Gastrocnemius medialis (tissue), 4 donors: ENCODE measurements at regions not wholly inside any gene's neighbourhood (a gene's known extent, or its start where the extent isn't known, plus 50 kb on each side); places are given as distances from the start of the nearest gene placed in this dataset.

ENCODE experiments used
- ATAC-seq, 2 donors: fragments of 150-250 bp; one replicate each; pipeline ENCODE4 v1.9.1; 2016
- DNase-seq, 2 donors: peaks; one replicate each; pipeline ENCODE4 v3.0.0-alpha.2; 2019
- H3K27ac ChIP-seq, 4 donors: fragments of 200-600 bp; sonication (generic); 1 replicate in 1 of 4; 2 replicates in 3 of 4; pipeline ENCODE4 v1.5.1; 2016 to 2018; ENCODE audit warnings: mild to moderate bottlenecking in 2 of 4, moderate library complexity in 1 of 4
- H3K27me3 ChIP-seq, 3 donors: fragments of 200-600 bp; sonication (generic) in 2 of 3; 1 replicate in 1 of 3; 2 replicates in 2 of 3; pipeline versions ENCODE4 v1.5.1 to v1.6.0; 2016 to 2019; ENCODE audit warnings: mild to moderate bottlenecking in 1 of 3, moderate library complexity in 1 of 3
- H3K36me3 ChIP-seq, 2 donors: fragments of 200-600 bp; sonication (generic) in 1 of 2; one replicate each; pipeline ENCODE4 v1.5.1; 2017 to 2018
- H3K4me1 ChIP-seq, 2 donors: fragments of 200-600 bp; sonication (generic) in 1 of 2; one replicate each; pipeline ENCODE4 v1.5.1; 2016 to 2017; ENCODE audit warnings: mild to moderate bottlenecking in 2 of 2
- H3K4me3 ChIP-seq, 4 donors: fragments of 200-600 bp; sonication (generic) in 3 of 4; 1 replicate in 1 of 4; 2 replicates in 3 of 4; pipeline ENCODE4 v1.5.1; 2016 to 2019; ENCODE audit warnings: mild to moderate bottlenecking in 2 of 4
- H3K9me3 ChIP-seq, 3 donors: fragments of 200-600 bp; sonication (generic) in 2 of 3; 1 replicate in 1 of 3; 2 replicates in 2 of 3; pipeline ENCODE4 v1.5.1; 2016 to 2019
- CTCF ChIP-seq, 5 experiments: fragments of 450-650 bp in 3 of 5; fragments of 200-600 bp in 2 of 5; sonication (generic) in 2 of 5; IDR thresholded peaks in 4 of 5; conservative IDR thresholded peaks in 1 of 5; 1 replicate in 4 of 5; 2 replicates in 1 of 5; pipeline ENCODE4 v1.5.1; 2016 to 2019; ENCODE audit warnings: antibody characterized with exemption in 5 of 5, mild to moderate bottlenecking in 3 of 5, moderate library complexity in 3 of 5
- POLR2A ChIP-seq, 2 donors: fragments of 450-650 bp; IDR thresholded peaks; one replicate each; pipeline ENCODE4 v1.6.1; 2017; ENCODE audit warnings: antibody characterized with exemption in 2 of 2, mild to moderate bottlenecking in 2 of 2, moderate library complexity in 2 of 2
- in situ Hi-C, 4 donors: fragments of 200-750 bp; cut with MboI; loops; one replicate each; pipeline versions ENCODE4 v1.15.0 to v1.8.0; 2017; ENCODE audit warnings: low sequenced_read_pairs in 4 of 4
- intact Hi-C: fragments of 100-400 bp; cut with DNase I; formaldehyde crosslinking; loops from one replicate; pipeline ENCODE4 v1.15.1; 2023; ENCODE audit warnings: low total_unique reads

- in situ Hi-C loops, result no loop called here
- H3K27me3 ChIP-seq, result no peaks in the 10 kb centered on the region
- intact Hi-C loops, result no loop called here
- no peak for DNase-seq
- H3K4me1 ChIP-seq, result no peaks in the 10 kb centered on the region
- H3K4me3 ChIP-seq, result no peak overlapping the region
- ATAC-seq, result no peak
- TF ChIP-seq POLR2A (IDR thresholded peaks at IDR 0.05), result no peak
- TF ChIP-seq CTCF (IDR thresholded peaks at IDR 0.05 in 4 of 5, conservative IDR thresholded peaks at IDR 0.05 in 1 of 5), result no peak
- no peaks in the 10 kb centered on the region for H3K36me3 ChIP-seq
- no peak overlapping the region for H3K27ac ChIP-seq
- no peaks in the 10 kb centered on the region for H3K9me3 ChIP-seq
Measured at GRCh38 chr2:12094134-12094533, 347.7 kb downstream of the LPIN1 start.

GRCh38 chr2:12096051-12096787 lies 349.8 kb downstream of the LPIN1 start:
- in situ Hi-C loops, result no loop called here
- H3K9me3 ChIP-seq, result no peaks in the 10 kb centered on the region
- no peak overlapping the region for H3K27ac ChIP-seq
- intact Hi-C loops, result no loop called here
- DNase-seq (no peak), ATAC-seq (no peak)
- TF ChIP-seq CTCF (IDR thresholded peaks at IDR 0.05 in 4 of 5, conservative IDR thresholded peaks at IDR 0.05 in 1 of 5) (no peak), POLR2A (IDR thresholded peaks at IDR 0.05) (no peak)
- no peaks in the 10 kb centered on the region for H3K27me3 ChIP-seq
- H3K4me1 ChIP-seq, result no peaks in the 10 kb centered on the region
- H3K4me3 ChIP-seq, result no peak overlapping the region
- no peaks in the 10 kb centered on the region for H3K36me3 ChIP-seq

- no peaks in the 10 kb centered on the region for H3K36me3 ChIP-seq
- H3K4me3 ChIP-seq, result no peak overlapping the region
- in situ Hi-C loops, result no loop called here
- no peak for TF ChIP-seq CTCF (IDR thresholded peaks at IDR 0.05 in 4 of 5, conservative IDR thresholded peaks at IDR 0.05 in 1 of 5)
- no peak for TF ChIP-seq POLR2A (IDR thresholded peaks at IDR 0.05)
- DNase-seq (no peak), ATAC-seq (no peak)
- H3K9me3 ChIP-seq, result no peaks in the 10 kb centered on the region
- intact Hi-C loops, result no loop called here
- H3K4me1 ChIP-seq, result no peaks in the 10 kb centered on the region
- no peak overlapping the region for H3K27ac ChIP-seq
- no peaks in the 10 kb centered on the region for H3K27me3 ChIP-seq
Measured at GRCh38 chr2:12096788-12097449, 350.5 kb downstream of the LPIN1 start.

- H3K9me3 ChIP-seq, result no peaks in the 10 kb centered on the region
- no peak for TF ChIP-seq POLR2A (IDR thresholded peaks at IDR 0.05)
- TF ChIP-seq CTCF (IDR thresholded peaks at IDR 0.05 in 4 of 5, conservative IDR thresholded peaks at IDR 0.05 in 1 of 5), result no peak
- H3K36me3 ChIP-seq, result no peaks in the 10 kb centered on the region
- H3K4me3 ChIP-seq, result no peak overlapping the region
- H3K27ac ChIP-seq, result no peak overlapping the region
- H3K4me1 ChIP-seq, result no peaks in the 10 kb centered on the region
- H3K27me3 ChIP-seq, result no peaks in the 10 kb centered on the region
- ATAC-seq (no peak), DNase-seq (no peak)
- intact Hi-C loops, result no loop called here
- in situ Hi-C loops, result no loop called here
Measured at GRCh38 chr2:12097859-12098258, 351.4 kb downstream of the LPIN1 start.
